Esophagus muscularis mucosa (tissue), 4 donors: ENCODE measurements at regions not wholly inside any gene's neighbourhood (a gene's known extent, or its start where the extent isn't known, plus 50 kb on each side); places are given as distances from the start of the nearest gene placed in this dataset.

ENCODE experiments used
- DNase-seq: peaks from one replicate; pipeline ENCODE4 v3.0.0-alpha.2; 2017; ENCODE audit errors: extremely low spot score
- H3K27ac ChIP-seq, 4 donors: fragments of 200-600 bp; sonication (generic); replicated peaks in 1 of 4; 1 replicate in 3 of 4; 2 replicates in 1 of 4; pipeline ENCODE4 v1.5.1; 2016 to 2019; ENCODE audit warnings: mild to moderate bottlenecking in 1 of 4
- H3K27me3 ChIP-seq, 4 donors: fragments of 200-600 bp; sonication (generic); one replicate each; pipeline versions ENCODE4 v1.5.1 to v1.6.0; 2016 to 2019
- H3K36me3 ChIP-seq, 4 donors: fragments of 200-600 bp; sonication (generic); one replicate each; pipeline ENCODE4 v1.5.1; 2016 to 2019
- H3K4me1 ChIP-seq, 4 donors: fragments of 200-600 bp; sonication (generic); one replicate each; pipeline ENCODE4 v1.5.1; 2016 to 2019
- H3K4me3 ChIP-seq, 4 donors: fragments of 200-600 bp; sonication (generic); 1 replicate in 2 of 4; 2 replicates in 2 of 4; pipeline ENCODE4 v1.5.1; 2016 to 2019; ENCODE audit warnings: mild to moderate bottlenecking in 4 of 4, moderate library complexity in 1 of 4
- H3K9me3 ChIP-seq, 4 donors: fragments of 200-600 bp; sonication (generic); 1 replicate in 3 of 4; 2 replicates in 1 of 4; pipeline ENCODE4 v1.5.1; 2016 to 2019
- CTCF ChIP-seq, 3 experiments: fragments of 200-600 bp in 2 of 3; fragments of 450-650 bp in 1 of 3; sonication (generic) in 2 of 3; IDR thresholded peaks; one replicate each; pipeline ENCODE4 v1.5.1; 2017 to 2019; ENCODE audit warnings: antibody characterized with exemption in 3 of 3, mild to moderate bottlenecking in 2 of 3, moderate library complexity in 1 of 3
- EP300 ChIP-seq: sonication (generic); formaldehyde crosslinking; IDR thresholded peaks from one replicate; pipeline ENCODE4 v1.6.1; 2017; ENCODE audit warnings: antibody characterized with exemption
- POLR2A ChIP-seq: fragments of 450-650 bp; IDR thresholded peaks from one replicate; pipeline ENCODE4 v1.6.1; 2017; ENCODE audit warnings: antibody characterized with exemption, moderate library complexity, mild to moderate bottlenecking, low read depth
- POLR2AphosphoS5 ChIP-seq, 2 donors: sonication (generic); formaldehyde crosslinking; IDR thresholded peaks; one replicate each; pipeline ENCODE4 v1.6.1; 2017; ENCODE audit warnings: antibody characterized with exemption in 2 of 2
- WGBS: methylation state at CpG from one replicate; pipeline ENCODE4 v1.1.5; 2018; 5-methylcytosine and 5-hydroxymethylcytosine counted together
- intact Hi-C: fragments of 100-400 bp; cut with DNase I; formaldehyde crosslinking; loops from one replicate; pipeline ENCODE4 v1.15.1; 2023

GRCh38 chr16:5509336-5509735 lies 411.7 kb upstream of the EEF2KMT start:
- H3K27me3 ChIP-seq: peaks cover 0 to 40% (median 0%) of the 10 kb centered on the region in 4 donors
- 80% methylated on average over 7 of the region's 7 CpGs for WGBS
- H3K9me3 ChIP-seq: no peaks in the 10 kb centered on the region
- no peak overlapping the region for H3K4me3 ChIP-seq
- TF ChIP-seq EP300 (no peak), CTCF (IDR thresholded peaks at IDR 0.05) (no peak), POLR2A (no peak), POLR2AphosphoS5 (IDR thresholded peaks at IDR 0.05) (no peak)
- no peaks in the 10 kb centered on the region for H3K4me1 ChIP-seq
- H3K36me3 ChIP-seq: no peaks in the 10 kb centered on the region
- no peak overlapping the region for H3K27ac ChIP-seq
- no peak for DNase-seq
- intact Hi-C loops: no loop called here

GRCh38 chr16:5508371-5508770 lies 410.8 kb upstream of the EEF2KMT start:
- TF ChIP-seq EP300: no peak
- no peak for TF ChIP-seq POLR2AphosphoS5 (IDR thresholded peaks at IDR 0.05)
- intact Hi-C loops: no loop called here
- H3K4me1 ChIP-seq: no peaks in the 10 kb centered on the region
- no peaks in the 10 kb centered on the region for H3K36me3 ChIP-seq
- no peak for DNase-seq
- H3K9me3 ChIP-seq: no peaks in the 10 kb centered on the region
- 80% methylated on average over 6 of the region's 6 CpGs for WGBS
- no peak overlapping the region for H3K4me3 ChIP-seq
- peaks cover 0 to 40% (median 0%) of the 10 kb centered on the region in 4 donors for H3K27me3 ChIP-seq
- no peak overlapping the region for H3K27ac ChIP-seq

- 67% methylated on average over 7 of the region's 7 CpGs for WGBS
- Histone ChIP-seq H3K4me1 (no peaks in the 10 kb centered on the region), H3K27me3 (peaks cover 0 to 52% (median 0%) of the 10 kb centered on the region in 4 donors), H3K4me3 (no peak overlapping the region), H3K9me3 (no peaks in the 10 kb centered on the region), H3K36me3 (no peaks in the 10 kb centered on the region), H3K27ac (no peak overlapping the region)
- TF ChIP-seq POLR2A (no peak), CTCF (IDR thresholded peaks at IDR 0.05) (no peak), POLR2AphosphoS5 (IDR thresholded peaks at IDR 0.05) (no peak), EP300 (no peak)
- intact Hi-C loops: no loop called here
- no peak for DNase-seq
Measured at GRCh38 chr16:5506021-5506420, 408.4 kb upstream of the EEF2KMT start.

- intact Hi-C loops: no loop called here
- no peak for DNase-seq
- Histone ChIP-seq H3K27me3 (peaks cover 0 to 55% (median 0%) of the 10 kb centered on the region in 4 donors), H3K4me3 (no peak overlapping the region), H3K36me3 (no peaks in the 10 kb centered on the region), H3K27ac (no peak overlapping the region), H3K9me3 (no peaks in the 10 kb centered on the region), H3K4me1 (no peaks in the 10 kb centered on the region)
- 39% methylated on average over 5 of the region's 6 CpGs for WGBS
- TF ChIP-seq POLR2AphosphoS5 (IDR thresholded peaks at IDR 0.05) (no peak), POLR2A (no peak), CTCF (IDR thresholded peaks at IDR 0.05) (no peak), EP300 (no peak)
Measured at GRCh38 chr16:5505091-5505887, 407.7 kb upstream of the EEF2KMT start.

GRCh38 chr16:5504064-5504781 lies 406.6 kb upstream of the EEF2KMT start:
- Histone ChIP-seq H3K27me3 (peaks cover 0 to 49% (median 0%) of the 10 kb centered on the region in 4 donors), H3K4me3 (no peak overlapping the region), H3K36me3 (no peaks in the 10 kb centered on the region), H3K4me1 (no peaks in the 10 kb centered on the region), H3K9me3 (no peaks in the 10 kb centered on the region), H3K27ac (no peak overlapping the region)
- TF ChIP-seq CTCF (IDR thresholded peaks at IDR 0.05) (no peak), POLR2AphosphoS5 (IDR thresholded peaks at IDR 0.05) (no peak), POLR2A (no peak), EP300 (no peak)
- 62% methylated on average over 9 of the region's 13 CpGs for WGBS
- DNase-seq: no peak
- intact Hi-C loops: no loop called here
